GM18951 (cell line): ENCODE measurements at regions not wholly inside any gene's neighbourhood (a gene's known extent, or its start where the extent isn't known, plus 50 kb on each side); places are given as distances from the start of the nearest gene placed in this dataset.

Experiments used
- POLR2A ChIP-seq: IDR thresholded peaks from 4 replicates; pipeline ENCODE4 v1.6.1; 2011; ENCODE audit warnings: mild to moderate bottlenecking; ENCODE audit not compliant: insufficient read length, insufficient read depth; ENCODE audit errors: extremely low read depth
- in situ Hi-C: fragments of 300-500 bp; cut with MboI; formaldehyde crosslinking; loops from one replicate; pipeline ENCODE4 v1.12.0; 2022; ENCODE audit warnings: low sequenced_read_pairs, mixed read lengths, inconsistent platforms; ENCODE audit not compliant: unreplicated experiment

- no peak for TF ChIP-seq POLR2A
- in situ Hi-C loops, result no loop called here
Measured at GRCh38 chr5:136439367-136439766, 74.0 kb upstream of the TRPC7 start.

DNA sequence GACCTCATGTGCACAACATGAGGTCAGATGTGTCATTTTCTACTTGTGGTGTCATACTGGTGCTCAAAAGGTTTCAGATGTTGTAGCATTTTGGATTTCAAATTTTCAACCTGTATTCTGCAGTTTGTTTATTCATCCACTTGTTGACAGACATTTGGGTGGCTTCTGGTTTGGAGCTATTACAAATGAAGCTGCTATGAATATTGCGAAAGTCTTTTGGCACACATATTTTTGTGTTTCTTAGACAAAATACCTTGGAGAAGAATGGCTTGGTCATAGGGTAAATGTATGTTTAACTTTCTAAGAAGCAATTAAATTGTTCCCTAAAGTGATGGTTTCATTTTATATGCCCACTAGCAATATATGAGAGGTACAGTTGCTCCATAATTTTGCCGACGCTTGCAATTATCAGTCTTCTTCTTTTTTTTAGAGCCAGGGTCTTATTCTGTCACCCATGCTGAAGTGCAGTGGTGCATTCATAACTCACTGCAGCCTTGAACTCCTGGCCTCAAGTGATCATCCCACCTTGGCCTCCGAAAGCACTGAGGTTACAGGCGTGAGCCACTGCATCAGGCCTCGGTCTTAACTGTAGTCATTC, 70.7 kb upstream of the TRPC7 start:
- no peak for TF ChIP-seq POLR2A
- in situ Hi-C loops, result no loop called here

DNA sequence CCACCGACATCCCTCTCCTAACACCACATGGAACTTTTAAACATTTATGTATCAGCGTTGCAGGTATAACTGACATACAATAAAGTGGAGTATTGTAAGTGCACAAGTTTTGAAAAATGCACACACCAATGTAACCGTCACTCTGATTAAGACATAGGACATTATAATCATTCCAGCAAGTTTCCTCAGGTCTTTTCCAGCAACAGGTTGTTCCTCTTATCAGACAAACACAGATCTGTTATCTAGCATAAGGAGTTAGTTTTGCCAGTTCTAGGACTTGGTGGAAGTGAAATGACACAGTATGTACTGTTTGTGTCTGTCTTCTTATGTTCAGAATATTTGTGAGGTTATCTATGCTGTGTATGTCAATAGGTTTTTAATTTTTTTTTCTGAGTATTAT, 69.5 kb upstream of the TRPC7 start:
- in situ Hi-C loops, result no loop called here
- TF ChIP-seq POLR2A, result no peak

GRCh38 chr5:136432705-136433104, 67.4 kb upstream of the TRPC7 start:
- in situ Hi-C loops, result no loop called here
- no peak for TF ChIP-seq POLR2A

DNA sequence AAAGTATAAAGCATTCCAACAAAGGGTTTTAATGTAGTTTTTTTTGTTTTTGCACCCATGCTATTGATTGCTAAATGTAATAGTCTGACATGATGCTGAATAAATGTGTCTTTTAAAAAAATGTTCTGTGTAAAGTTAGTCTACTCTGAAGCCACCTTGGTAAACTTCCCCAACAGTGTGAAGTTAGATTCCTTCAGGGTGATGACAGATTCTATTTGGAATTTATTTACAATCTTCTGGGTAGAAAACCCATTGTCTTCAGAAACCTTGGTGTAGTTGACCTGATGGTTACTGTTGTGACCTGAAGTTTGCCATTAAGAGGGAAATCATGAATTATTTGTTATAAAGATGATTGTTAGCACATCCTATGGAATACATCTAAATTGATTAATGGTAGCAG, 64.7 kb upstream of the TRPC7 start:
- in situ Hi-C loops, result no loop called here
- no peak for TF ChIP-seq POLR2A

GRCh38 chr5:136427426-136427825, 62.1 kb upstream of the TRPC7 start:
- in situ Hi-C loops, result no loop called here
- TF ChIP-seq POLR2A, result no peak

DNA sequence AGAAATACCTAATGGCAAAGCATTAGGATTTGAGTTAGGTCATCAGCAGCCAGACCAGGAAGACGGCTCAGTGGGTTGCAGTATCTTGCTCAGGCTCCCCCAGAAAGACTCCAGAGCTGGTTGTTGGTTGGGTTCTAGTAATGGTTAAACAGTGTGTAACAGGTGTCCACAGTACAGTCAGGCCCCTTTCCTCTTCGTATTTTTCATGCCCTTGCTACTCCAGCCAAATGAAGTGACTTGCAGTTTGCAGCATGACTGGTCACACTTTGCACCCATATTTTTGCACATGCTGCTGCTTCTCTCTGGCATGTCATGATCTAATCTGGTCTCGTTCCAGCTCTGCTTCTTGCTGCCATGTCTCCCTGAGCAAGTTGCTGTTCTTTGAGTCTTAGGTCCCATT, 60.6 kb upstream of the TRPC7 start:
- in situ Hi-C loops, result no loop called here
- no peak for TF ChIP-seq POLR2A

DNA sequence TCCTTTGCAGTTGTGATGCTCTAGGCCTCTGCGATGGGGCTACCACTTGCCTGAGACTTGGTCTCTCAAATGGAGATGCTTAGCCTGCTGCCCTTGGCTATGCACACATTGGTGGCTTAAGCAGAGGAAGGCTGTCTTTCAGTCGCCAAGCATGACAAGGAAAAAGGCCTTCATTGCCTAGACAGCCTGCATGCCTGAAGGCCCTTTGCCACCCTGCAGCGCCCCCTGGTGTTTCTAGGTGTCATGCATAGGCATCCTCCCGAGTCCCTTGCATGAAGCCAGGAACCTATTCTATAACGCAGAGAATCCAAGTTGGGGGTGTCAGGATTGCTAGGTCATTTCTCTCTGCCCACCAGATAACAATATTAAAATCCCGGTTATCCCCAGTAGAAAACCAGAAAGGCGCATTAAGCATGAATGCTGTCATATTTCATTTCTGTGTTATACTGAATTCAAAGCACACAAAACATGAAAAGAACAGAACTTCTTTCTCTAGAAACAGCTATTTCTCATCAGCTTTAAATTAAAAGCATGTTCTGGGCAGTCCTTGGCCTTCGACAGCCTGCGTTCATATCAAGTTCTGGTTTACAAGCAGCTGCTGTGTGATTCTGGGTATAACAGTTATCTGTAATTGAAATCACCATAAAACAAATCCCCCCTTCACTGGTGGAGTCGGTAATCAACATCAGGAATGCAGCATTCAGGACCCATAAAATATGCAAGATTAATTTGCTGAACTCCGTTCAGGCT, 59.7 kb upstream of the TRPC7 start:
- in situ Hi-C loops, result no loop called here
- no peak for TF ChIP-seq POLR2A

DNA sequence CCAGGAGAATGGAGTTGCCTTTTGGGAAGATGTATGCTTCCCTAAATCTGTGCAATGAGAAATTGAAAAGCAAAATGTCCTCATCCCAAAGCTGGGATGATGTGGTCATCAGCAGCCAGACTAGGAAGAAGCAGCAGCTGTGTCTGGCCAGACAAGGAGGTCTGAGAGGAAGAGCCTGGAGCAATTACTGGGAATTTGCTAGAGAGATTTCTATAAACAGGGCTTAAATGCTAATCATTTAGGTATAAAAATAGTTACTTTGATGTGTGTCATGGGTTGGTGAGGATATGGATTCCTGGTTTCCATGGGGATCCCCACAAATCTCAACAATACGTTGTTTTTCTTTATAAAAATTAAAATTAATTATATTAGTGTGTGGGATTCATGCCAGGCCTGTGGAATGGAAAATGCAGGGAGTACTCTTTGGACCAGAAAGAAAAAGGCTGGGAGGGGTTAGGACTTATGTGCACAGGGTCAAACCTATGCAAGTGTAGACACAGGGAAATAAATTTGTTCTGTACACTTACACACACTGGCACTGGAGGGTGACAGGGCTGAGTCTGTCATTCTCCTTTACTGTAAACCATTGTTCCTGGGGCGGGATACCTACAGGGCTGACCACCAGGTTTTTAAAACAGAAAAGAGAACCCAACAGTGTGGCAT, 58.7 kb upstream of the TRPC7 start:
- no peak for TF ChIP-seq POLR2A
- in situ Hi-C loops, result no loop called here

GRCh38 chr5:136420168-136420898, 55.0 kb upstream of the TRPC7 start:
- no peak for TF ChIP-seq POLR2A
- in situ Hi-C loops, result no loop called here

GRCh38 chr5:136418301-136418700, 53.0 kb upstream of the TRPC7 start:
- in situ Hi-C loops, result no loop called here
- no peak for TF ChIP-seq POLR2A
